ENCODE measurements at regions not wholly inside any gene's neighbourhood (a gene's known extent, or its start where the extent isn't known, plus 50 kb on each side); places are given as distances from the start of the nearest gene placed in this dataset.

DNA sequence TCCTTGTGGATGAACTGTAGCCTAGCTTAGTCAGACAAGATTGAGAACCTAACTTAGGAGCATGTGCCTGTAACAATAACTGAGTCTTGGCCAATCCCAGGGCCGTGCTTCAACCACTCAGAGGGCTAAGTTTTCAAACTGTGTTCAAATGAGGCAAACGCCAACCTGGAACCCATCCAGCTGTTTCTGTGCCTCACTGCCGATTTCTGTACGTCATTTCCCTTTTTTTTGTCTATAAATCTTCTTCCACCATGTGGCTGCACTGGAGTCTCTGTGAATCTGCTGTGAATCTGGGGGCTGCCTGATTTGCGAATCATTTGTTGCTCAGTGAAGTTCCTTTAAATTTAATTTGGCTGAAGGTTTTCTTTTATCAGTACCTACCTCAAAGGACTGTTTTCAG, 115.0 kb upstream of the CHD6 start:
- TF ChIP-seq POLR2A (IDR thresholded peaks at IDR 0.05): no peak
- TF ChIP-seq, protein P1, sequence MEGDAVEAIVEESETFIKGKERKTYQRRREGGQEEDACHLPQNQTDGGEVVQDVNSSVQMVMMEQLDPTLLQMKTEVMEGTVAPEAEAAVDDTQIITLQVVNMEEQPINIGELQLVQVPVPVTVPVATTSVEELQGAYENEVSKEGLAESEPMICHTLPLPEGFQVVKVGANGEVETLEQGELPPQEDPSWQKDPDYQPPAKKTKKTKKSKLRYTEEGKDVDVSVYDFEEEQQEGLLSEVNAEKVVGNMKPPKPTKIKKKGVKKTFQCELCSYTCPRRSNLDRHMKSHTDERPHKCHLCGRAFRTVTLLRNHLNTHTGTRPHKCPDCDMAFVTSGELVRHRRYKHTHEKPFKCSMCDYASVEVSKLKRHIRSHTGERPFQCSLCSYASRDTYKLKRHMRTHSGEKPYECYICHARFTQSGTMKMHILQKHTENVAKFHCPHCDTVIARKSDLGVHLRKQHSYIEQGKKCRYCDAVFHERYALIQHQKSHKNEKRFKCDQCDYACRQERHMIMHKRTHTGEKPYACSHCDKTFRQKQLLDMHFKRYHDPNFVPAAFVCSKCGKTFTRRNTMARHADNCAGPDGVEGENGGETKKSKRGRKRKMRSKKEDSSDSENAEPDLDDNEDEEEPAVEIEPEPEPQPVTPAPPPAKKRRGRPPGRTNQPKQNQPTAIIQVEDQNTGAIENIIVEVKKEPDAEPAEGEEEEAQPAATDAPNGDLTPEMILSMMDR (IDR thresholded peaks at IDR 0.05): no peak

All from testis (tissue), 2 donors.